IMR-90 (cell line): ENCODE measurements at regions not wholly inside any gene's neighbourhood (a gene's known extent, or its start where the extent isn't known, plus 50 kb on each side); places are given as distances from the start of the nearest gene placed in this dataset.

ENCODE experiments used
- ATAC-seq: fragments of 200-7000 bp; cut with Tn5 transposase; 2 replicates; pipeline ENCODE4 v1.9.1; 2020; ENCODE audit warnings: low read depth, mild to moderate bottlenecking, moderate library complexity
- BruUV-seq: library from RNA; stranded (reverse); fragments of 400-500 nt; replicated peaks from 2 replicates; lab custom pipeline; 2021; lab: Mats Ljungman, UMichigan
- CTCF ChIA-PET: fragments of 300-600 bp; formaldehyde crosslinking; extraction: SDS; loops from one replicate; lab custom pipeline; 2021; ENCODE audit warnings: antibody characterized with exemption; lab: Yijun Ruan, JAX
- POLR2A ChIA-PET: fragments of 300-600 bp; sonication (Branson Sonifier 250); formaldehyde crosslinking; loops from one replicate; lab custom pipeline; 2022; ENCODE audit warnings: antibody characterized with exemption; ENCODE audit not compliant: unreplicated experiment; lab: Charles Lee
- DNase-seq: peaks from one replicate; pipeline ENCODE4 v3.0.0; 2013
- H2AFZ ChIP-seq: replicated peaks from 2 replicates; pipeline ENCODE3; 2013; ENCODE audit warnings: low read length, mild to moderate bottlenecking; ENCODE audit not compliant: poor library complexity
- H2AK5ac ChIP-seq: 2 replicates; pipeline ENCODE4 v1.6.1; 2013; ENCODE audit warnings: low read depth, low read length, inconsistent platforms
- H2AK9ac ChIP-seq: replicated peaks from 2 replicates; pipeline ENCODE3; 2013; ENCODE audit warnings: mild to moderate bottlenecking, low read depth, low read length, moderate library complexity; ENCODE audit not compliant: poor library complexity
- H2BK120ac ChIP-seq: 2 replicates; pipeline ENCODE4 v1.6.1; 2013; ENCODE audit warnings: low read depth, low read length, inconsistent platforms
- H2BK15ac ChIP-seq: 3 replicates; pipeline ENCODE4 v1.6.1; 2013; ENCODE audit warnings: low read depth, low read length, inconsistent platforms
- H2BK20ac ChIP-seq: 2 replicates; pipeline ENCODE4 v1.6.1; 2013; ENCODE audit warnings: low read depth, mild to moderate bottlenecking, inconsistent platforms, low read length, moderate library complexity
- H2BK5ac ChIP-seq: 2 replicates; pipeline ENCODE4 v1.6.1; 2013; ENCODE audit warnings: mild to moderate bottlenecking, low read depth, low read length, inconsistent platforms; ENCODE audit not compliant: poor library complexity, severe bottlenecking
- H3K14ac ChIP-seq: replicated peaks from 2 replicates; pipeline ENCODE4 v1.6.1; 2013; ENCODE audit warnings: low read depth, low read length, inconsistent platforms
- H3K18ac ChIP-seq: 2 replicates; pipeline ENCODE4 v1.6.1; 2013; ENCODE audit warnings: low read depth, low read length, control low read depth
- H3K23ac ChIP-seq: 2 replicates; pipeline ENCODE4 v1.6.1; 2013; ENCODE audit warnings: low read depth, low read length, inconsistent platforms
- H3K27ac ChIP-seq: 2 replicates; pipeline ENCODE4 v1.5.1; 2013; ENCODE audit warnings: mild to moderate bottlenecking, control low read depth, low read length; ENCODE audit not compliant: insufficient read depth
- H3K27me3 ChIP-seq: 2 replicates; pipeline ENCODE4 v1.6.1; 2013; ENCODE audit warnings: low read length; ENCODE audit not compliant: control insufficient read depth, insufficient read depth
- H3K36me3 ChIP-seq: 2 replicates; pipeline ENCODE4 v1.6.1; 2013; ENCODE audit warnings: low read length, mixed read lengths; ENCODE audit not compliant: control insufficient read depth, insufficient read depth
- H3K4ac ChIP-seq: 2 replicates; pipeline ENCODE4 v1.6.1; 2013; ENCODE audit warnings: low read depth, low read length, inconsistent platforms
- H3K4me1 ChIP-seq: 2 replicates; pipeline ENCODE4 v1.6.1; 2013; ENCODE audit warnings: low read length, mixed read lengths; ENCODE audit not compliant: control insufficient read depth, insufficient read depth
- H3K4me2 ChIP-seq: 2 replicates; pipeline ENCODE4 v1.6.1; 2013; ENCODE audit warnings: low read depth, mild to moderate bottlenecking, control low read depth, low read length, moderate library complexity
- H3K4me3 ChIP-seq: 2 replicates; pipeline ENCODE4 v1.5.1; 2013; ENCODE audit warnings: low read depth, mild to moderate bottlenecking, control low read depth, low read length, moderate library complexity; ENCODE audit not compliant: insufficient read depth
- H3K56ac ChIP-seq: 2 replicates; pipeline ENCODE4 v1.6.1; 2013; ENCODE audit warnings: low read length, inconsistent platforms; ENCODE audit not compliant: insufficient read depth; ENCODE audit errors: extremely low read depth
- H3K79me1 ChIP-seq, 2 experiments: 2 replicates each; pipeline ENCODE4 v1.6.1; 2013; ENCODE audit warnings: low read length in 2 of 2, inconsistent platforms in 1 of 2, low read depth in 1 of 2
- H3K9ac ChIP-seq: 2 replicates; pipeline ENCODE4 v1.6.1; 2013; ENCODE audit warnings: low read depth, low read length, control low read depth
- H3K9me1 ChIP-seq: 2 replicates; pipeline ENCODE4 v1.6.1; 2013; ENCODE audit warnings: low read length, inconsistent platforms; ENCODE audit not compliant: insufficient read depth
- H3K9me3 ChIP-seq: 2 replicates; pipeline ENCODE4 v1.6.1; 2013; ENCODE audit warnings: low read length; ENCODE audit not compliant: control insufficient read depth, insufficient read depth
- H4K20me1 ChIP-seq: 2 replicates; pipeline ENCODE4 v1.6.1; 2013; ENCODE audit warnings: low read length, inconsistent platforms; ENCODE audit not compliant: insufficient read depth
- H4K5ac ChIP-seq: 2 replicates; pipeline ENCODE4 v1.6.1; 2013; ENCODE audit warnings: mild to moderate bottlenecking, low read depth, low read length, control low read depth
- H4K8ac ChIP-seq, 2 experiments: 2 replicates each; pipeline ENCODE4 v1.6.1; 2013; ENCODE audit warnings: low read depth in 2 of 2, low read length in 2 of 2, control low read depth in 1 of 2, inconsistent platforms in 1 of 2
- H4K91ac ChIP-seq: 2 replicates; pipeline ENCODE4 v1.6.1; 2013; ENCODE audit warnings: low read depth, low read length, inconsistent platforms; ENCODE audit not compliant: insufficient read depth
- CHD1 ChIP-seq: IDR thresholded peaks from 2 replicates; pipeline ENCODE4 v1.6.1; 2012; ENCODE audit warnings: low read depth, low read length, improper control_type of control experiment
- FOS ChIP-seq: fragments of 150-350 bp; IDR thresholded peaks from 2 replicates; pipeline ENCODE4 v1.6.1; 2016; ENCODE audit warnings: low read depth, low read length
- MAZ ChIP-seq: IDR thresholded peaks from 2 replicates; pipeline ENCODE4 v1.6.1; 2012; ENCODE audit warnings: low read depth, mild to moderate bottlenecking, low read length, improper control_type of control experiment, moderate library complexity, borderline replicate concordance
- MXI1 ChIP-seq: IDR thresholded peaks from 2 replicates; pipeline ENCODE4 v1.6.1; 2012; ENCODE audit warnings: low read depth, mild to moderate bottlenecking, low read length, moderate library complexity, borderline replicate concordance
- NFE2L2 ChIP-seq: fragments of 150-350 bp; IDR thresholded peaks from 2 replicates; pipeline ENCODE4 v1.6.1; 2016; ENCODE audit warnings: low read depth, mild to moderate bottlenecking, low read length
- RCOR1 ChIP-seq: IDR thresholded peaks from 2 replicates; pipeline ENCODE4 v1.6.1; 2012; ENCODE audit warnings: mild to moderate bottlenecking, low read length, improper control_type of control experiment; ENCODE audit not compliant: insufficient replicate concordance
- WGBS, 2 experiments: methylation state at CpG; one replicate each; pipeline versions ENCODE4 v1.1.5 to v1.1.7; 2013; ENCODE audit warnings: missing lambda C conversion rate in 2 of 2; ENCODE audit not compliant: insufficient read length in 1 of 2; ENCODE audit errors: extremely low coverage in 2 of 2; 5-methylcytosine and 5-hydroxymethylcytosine counted together
- dilution Hi-C: fragments of 300-500 bp; cut with HindIII; formaldehyde crosslinking; loops from one replicate; pipeline ENCODE4 v1.14.3; 2018; ENCODE audit warnings: low sequenced_read_pairs; ENCODE audit not compliant: unreplicated experiment
- in situ Hi-C: fragments of 300-500 bp; cut with MboI; formaldehyde crosslinking; loops from 3 replicates; pipeline ENCODE4 v1.14.3; 2019; ENCODE audit warnings: low sequenced_read_pairs, inconsistent platforms, mixed read lengths
- intact Hi-C: fragments of 100-400 bp; cut with micrococcal nuclease; formaldehyde crosslinking; loops from 2 replicates; pipeline ENCODE4 v1.10.0; 2022

DNA sequence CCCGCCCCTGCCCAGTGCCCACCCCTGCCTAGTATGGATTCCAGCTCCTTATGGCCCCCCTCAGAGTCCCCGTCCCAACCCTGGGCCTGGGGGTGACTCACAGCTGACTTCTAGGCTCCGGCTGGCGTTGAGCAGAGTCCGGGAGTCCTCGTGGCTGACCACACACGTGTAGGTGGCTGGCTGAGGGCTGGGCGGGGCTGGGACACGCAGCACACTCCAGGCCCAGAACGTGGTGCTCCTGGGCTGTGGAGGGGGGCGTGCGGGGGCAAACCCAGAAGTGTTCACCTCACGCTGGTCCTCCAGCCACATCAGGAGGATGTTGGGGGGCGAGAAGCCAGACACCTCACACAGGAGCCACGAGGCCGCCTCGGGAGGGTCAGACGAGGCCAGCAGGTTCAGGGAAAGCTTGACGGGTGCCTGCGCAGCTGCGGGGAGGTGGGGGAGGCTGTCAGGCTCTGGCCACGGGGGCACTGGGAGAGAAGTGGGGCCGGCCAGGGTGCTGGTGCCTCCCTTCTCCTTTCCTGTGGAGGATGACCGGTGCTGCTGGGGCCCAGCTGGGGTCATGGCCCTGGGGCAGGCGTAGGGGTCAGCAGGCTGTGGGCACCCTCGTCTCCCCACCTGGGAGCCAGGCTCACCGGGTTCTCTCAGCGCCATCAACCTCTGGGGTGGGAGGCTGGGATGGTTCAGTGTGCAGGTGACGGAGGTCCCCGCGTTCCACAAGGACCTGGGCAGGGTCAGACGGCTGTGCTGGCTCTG, 314.1 kb downstream of the TMEM121 start:
- dilution Hi-C loops (no loop called here), in situ Hi-C loops (no loop called here), intact Hi-C loops (no loop called here)
- Histone ChIP-seq H3K56ac (no peak overlapping the region), H2BK5ac (no peak overlapping the region), H2BK20ac (no peak overlapping the region), H3K27ac (no peak overlapping the region), H3K23ac (no peak overlapping the region), H4K5ac (no peak overlapping the region), H4K8ac (no peak overlapping the region), H3K4ac (no peak overlapping the region), H3K4me3 (no peak overlapping the region), H4K91ac (no peak overlapping the region), H3K9ac (no peak overlapping the region), H3K14ac (no peak overlapping the region), H4K20me1 (no peaks in the 10 kb centered on the region), H3K9me3 (peaks cover 76% of the 10 kb centered on the region), H2BK120ac (no peak overlapping the region), H3K36me3 (no peaks in the 10 kb centered on the region), H2AFZ (no peak overlapping the region), H2AK9ac (no peak overlapping the region), H3K27me3 (no peaks in the 10 kb centered on the region), H2AK5ac (no peak overlapping the region), H3K4me2 (no peak overlapping the region), H2BK15ac (no peak overlapping the region), H3K9me1 (no peaks in the 10 kb centered on the region), H3K18ac (no peak overlapping the region), H3K79me1 (no peaks in the 10 kb centered on the region), H3K4me1 (no peaks in the 10 kb centered on the region)
- WGBS, 2 experiments = 83% methylated on average over 7 of the region's 32 CpGs; no CpG with 5 or more reads in 1 of the 2 experiments
- ATAC-seq = no peak
- no peak for TF ChIP-seq NFE2L2
- TF ChIP-seq CHD1 = no peak
- TF ChIP-seq RCOR1 = no peak
- TF ChIP-seq MXI1 = no peak
- no peak for TF ChIP-seq MAZ
- no peak for TF ChIP-seq FOS
- ChIA-PET CTCF (no interaction called here), POLR2A (no interaction called here)
- BruUV-seq = no TSS peak
- DNase-seq = no peak
